Keratinocyte (primary cell): ENCODE measurements at regions not wholly inside any gene's neighbourhood (a gene's known extent, or its start where the extent isn't known, plus 50 kb on each side); places are given as distances from the start of the nearest gene placed in this dataset.

ENCODE experiments used
- EZH2 ChIP-seq: IDR thresholded peaks from one replicate; pipeline ENCODE4 v1.6.1; 2012; ENCODE audit warnings: inconsistent platforms, mild to moderate bottlenecking, low read length, moderate library complexity
- TF ChIP-seq, protein P1 (sequence below), 3 experiments: IDR thresholded peaks in 1 of 3; conservative IDR thresholded peaks in 1 of 3; optimal IDR thresholded peaks in 1 of 3; 2 replicates in 2 of 3; 3 replicates in 1 of 3; pipeline versions ENCODE3 to v1.5.1; 2011; ENCODE audit warnings: low read length in 3 of 3, mild to moderate bottlenecking in 3 of 3, moderate library complexity in 2 of 3, control low read depth in 1 of 3, inconsistent platforms in 1 of 3; ENCODE audit not compliant: insufficient read depth in 2 of 3; ENCODE audit errors: extremely low read depth in 1 of 3

DNA sequence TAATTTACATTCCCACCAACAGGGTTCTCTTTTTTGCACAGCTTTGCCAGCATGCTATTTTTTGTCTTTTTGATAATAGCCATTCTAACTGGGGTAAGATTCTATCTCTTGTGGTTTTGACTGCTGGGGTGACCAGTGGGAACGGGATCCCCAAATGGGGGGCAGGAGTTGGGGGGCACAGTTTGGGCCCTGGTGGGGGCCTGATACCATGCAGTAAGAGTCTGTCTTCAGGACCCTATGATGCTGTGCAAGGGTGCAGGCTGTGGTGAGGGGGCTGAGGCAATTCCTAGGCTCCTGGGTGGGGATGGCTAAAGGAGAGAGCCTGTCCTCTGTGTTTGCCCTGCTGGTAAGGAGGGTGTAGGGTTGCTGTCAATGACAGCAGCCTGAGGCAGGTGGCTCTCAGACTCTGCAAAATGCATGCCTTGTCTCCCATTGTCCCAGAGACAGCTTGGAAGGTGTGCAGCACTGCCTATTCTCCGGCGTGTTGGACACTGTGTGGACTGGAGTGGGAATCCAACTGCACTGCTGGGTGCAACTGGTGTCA, 172.7 kb upstream of the ARHGAP24 start:
- TF ChIP-seq, protein P1, sequence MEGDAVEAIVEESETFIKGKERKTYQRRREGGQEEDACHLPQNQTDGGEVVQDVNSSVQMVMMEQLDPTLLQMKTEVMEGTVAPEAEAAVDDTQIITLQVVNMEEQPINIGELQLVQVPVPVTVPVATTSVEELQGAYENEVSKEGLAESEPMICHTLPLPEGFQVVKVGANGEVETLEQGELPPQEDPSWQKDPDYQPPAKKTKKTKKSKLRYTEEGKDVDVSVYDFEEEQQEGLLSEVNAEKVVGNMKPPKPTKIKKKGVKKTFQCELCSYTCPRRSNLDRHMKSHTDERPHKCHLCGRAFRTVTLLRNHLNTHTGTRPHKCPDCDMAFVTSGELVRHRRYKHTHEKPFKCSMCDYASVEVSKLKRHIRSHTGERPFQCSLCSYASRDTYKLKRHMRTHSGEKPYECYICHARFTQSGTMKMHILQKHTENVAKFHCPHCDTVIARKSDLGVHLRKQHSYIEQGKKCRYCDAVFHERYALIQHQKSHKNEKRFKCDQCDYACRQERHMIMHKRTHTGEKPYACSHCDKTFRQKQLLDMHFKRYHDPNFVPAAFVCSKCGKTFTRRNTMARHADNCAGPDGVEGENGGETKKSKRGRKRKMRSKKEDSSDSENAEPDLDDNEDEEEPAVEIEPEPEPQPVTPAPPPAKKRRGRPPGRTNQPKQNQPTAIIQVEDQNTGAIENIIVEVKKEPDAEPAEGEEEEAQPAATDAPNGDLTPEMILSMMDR (optimal IDR thresholded peaks at IDR 0.05 in 1 of 3, IDR thresholded peaks at IDR 0.05 in 1 of 3, conservative IDR thresholded peaks at IDR 0.05 in 1 of 3; ENCODE audit: extremely low read depth in 1 of 3, insufficient read depth in 2 of 3, low read length in 3 of 3), result no peak
- no peak for TF ChIP-seq EZH2
